Fibroblast of skin of left quadriceps (primary cell): ENCODE measurements at regions not wholly inside any gene's neighbourhood (a gene's known extent, or its start where the extent isn't known, plus 50 kb on each side); places are given as distances from the start of the nearest gene placed in this dataset.
A peak's percentile ranks its signal among the peaks of the same experiment; 100 is the strongest.

ENCODE experiments used
- DNase-seq, 2 experiments: peaks; one replicate each; pipeline ENCODE4 v3.0.0-alpha.2; 2013; ENCODE audit warnings: low read depth in 2 of 2

DNA sequence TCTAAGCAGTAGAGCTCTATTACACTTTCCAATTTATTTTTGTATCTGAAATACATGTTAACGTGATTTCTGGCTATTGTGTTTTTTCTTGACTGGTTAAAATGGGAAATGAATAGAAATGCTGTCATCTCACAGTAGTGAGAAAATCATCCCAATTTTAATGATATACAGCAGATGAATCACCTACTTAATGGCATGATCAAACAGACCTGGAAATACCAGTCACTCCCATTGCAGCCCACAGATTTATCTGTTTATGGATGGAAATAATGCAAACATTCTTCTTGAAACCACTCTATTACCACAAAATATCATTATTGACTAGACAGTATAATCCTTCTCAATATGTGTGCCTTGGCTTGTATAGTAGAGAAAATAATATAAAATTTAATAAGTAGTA, 497.8 kb upstream of the ADAMTS5 start:
- peak; percentile 30 to 32 for DNase-seq

DNA sequence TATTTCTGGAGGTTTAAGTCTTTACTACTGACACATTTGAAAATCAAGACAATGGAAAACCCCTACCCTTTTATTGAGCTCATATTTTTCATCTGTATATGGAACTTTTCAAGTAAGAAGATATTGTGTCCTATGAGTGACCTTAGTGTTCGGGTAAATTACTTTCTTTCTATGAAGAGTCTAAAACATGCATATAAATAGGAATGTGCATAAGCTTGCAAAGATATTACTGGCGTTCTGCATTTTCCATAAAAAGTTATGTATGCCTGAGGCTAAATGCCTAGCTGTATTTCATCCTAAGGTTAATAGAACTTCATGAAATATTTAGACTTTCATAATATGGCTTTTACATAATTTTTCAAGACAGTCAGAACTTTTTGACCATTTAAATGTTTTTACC, 495.8 kb upstream of the ADAMTS5 start:
- DNase-seq: no peak

DNA sequence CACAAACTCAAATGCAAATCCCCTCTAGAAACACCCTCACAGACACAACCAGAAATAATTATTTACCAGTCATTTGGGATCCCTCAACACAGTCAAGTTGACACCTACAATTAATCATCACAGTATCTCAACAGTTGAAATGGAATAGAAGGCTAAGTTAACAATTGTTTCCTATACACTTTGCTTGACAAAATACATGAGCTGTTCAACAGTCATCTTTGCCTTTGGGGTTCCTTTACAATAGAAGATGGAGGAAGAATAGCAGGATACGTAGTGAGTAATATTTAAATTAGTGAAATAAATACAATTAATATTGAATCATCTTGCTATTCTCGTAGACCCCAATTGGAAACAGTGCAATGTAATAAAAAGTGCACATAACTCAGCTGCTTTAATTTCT, 487.3 kb upstream of the ADAMTS5 start:
- DNase-seq: no peak

- no peak for DNase-seq
These were observed 484.2 kb upstream of the ADAMTS5 start for GRCh38 chr21:27451116-27451515.

- no peak for DNase-seq
These were observed 483.3 kb upstream of the ADAMTS5 start for GRCh38 chr21:27450216-27450615.

- DNase-seq: no peak
These were observed 482.1 kb upstream of the ADAMTS5 start for GRCh38 chr21:27448960-27449359.

DNA sequence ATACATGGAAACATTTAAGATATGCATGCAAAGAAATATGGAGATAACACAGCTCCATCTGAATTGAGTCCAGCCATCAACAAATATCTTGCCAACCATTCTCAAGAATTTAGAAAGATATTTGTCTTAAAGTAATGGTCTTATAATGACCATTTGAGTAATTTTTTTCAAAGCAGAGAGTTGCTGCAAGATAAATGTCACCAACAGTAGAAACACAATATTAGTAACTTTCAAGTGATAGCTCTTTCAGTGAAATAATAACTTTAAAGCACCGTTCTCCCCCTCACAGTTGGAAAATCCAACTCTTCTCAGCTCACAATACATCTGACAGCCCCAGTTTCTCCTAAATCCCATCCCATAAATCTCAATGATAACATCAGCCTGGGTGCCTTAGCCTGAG, 481.0 kb upstream of the ADAMTS5 start:
- DNase-seq: no peak

DNA sequence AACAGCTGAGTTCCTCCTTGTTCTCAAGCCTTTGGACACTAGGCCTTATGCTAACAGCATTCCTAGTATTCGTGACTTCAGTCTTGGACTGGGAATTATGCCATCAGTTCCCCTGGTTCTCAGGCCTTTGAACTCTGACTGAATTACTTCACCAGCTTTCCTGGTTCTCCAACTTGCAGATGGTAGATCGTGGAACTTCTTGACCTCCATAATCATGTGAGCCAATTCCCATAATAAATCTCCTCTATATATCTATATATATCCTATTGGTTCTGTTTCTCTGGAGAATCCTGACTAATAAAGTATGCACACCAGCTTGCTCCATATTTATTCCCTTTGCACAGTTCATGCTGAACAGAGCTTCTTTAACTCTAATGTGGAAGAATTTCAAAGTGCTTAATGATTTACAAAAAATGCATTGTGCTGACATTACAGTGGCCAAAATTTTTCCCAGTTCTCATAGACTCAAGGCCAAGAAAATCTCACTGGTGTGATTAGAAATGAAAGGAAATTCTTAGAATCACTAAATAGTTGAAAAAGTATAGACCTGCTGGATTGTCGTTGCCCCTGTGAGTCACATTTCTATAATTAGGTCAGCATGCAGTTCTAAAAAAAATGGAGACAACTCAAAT, 462.9 kb upstream of the ADAMTS5 start:
- peak; percentile 66 to 74 for DNase-seq

DNA sequence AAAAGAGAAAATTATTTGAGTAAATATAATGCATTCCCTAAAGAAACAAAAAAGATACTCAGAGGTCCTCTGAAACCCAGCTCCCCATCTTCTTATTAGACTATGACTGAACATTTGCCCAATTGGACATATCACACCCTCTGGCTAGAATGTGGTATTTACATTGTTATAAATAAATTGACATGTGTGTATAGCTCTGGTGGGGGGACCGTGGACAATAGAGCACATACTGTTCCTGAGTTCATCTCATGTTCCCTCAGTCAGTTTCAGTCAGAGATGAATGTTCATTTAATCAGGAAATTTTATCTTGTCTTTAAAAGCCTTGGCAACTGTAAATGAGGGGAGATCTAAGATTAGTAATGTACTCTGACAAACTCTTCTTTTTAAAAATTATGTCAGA, 459.3 kb upstream of the ADAMTS5 start:
- DNase-seq: no peak

- DNase-seq: peak in 1 of 2 experiments; percentile 41
These were observed 458.7 kb upstream of the ADAMTS5 start for GRCh38 chr21:27425574-27425973.

DNA sequence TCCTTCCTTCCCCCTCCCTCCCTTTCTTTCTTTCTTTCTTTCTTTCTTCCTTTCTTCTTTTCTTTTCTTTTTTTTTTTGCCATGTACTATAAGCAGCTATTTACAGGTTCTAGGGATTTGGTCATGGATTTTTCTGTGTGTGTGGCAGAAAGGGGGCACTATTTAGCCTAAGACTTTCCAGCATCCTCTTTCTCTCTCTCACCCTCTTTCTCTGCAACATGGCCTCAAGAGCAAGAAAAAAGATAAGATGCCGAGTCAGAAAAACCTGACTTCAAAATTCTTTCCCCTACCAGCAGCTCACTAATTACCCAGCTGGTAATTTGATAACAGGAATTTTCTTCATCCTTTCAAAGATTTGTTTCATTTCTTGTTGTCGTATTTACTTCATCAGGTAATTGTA, 458.3 kb upstream of the ADAMTS5 start:
- DNase-seq: no peak

DNA sequence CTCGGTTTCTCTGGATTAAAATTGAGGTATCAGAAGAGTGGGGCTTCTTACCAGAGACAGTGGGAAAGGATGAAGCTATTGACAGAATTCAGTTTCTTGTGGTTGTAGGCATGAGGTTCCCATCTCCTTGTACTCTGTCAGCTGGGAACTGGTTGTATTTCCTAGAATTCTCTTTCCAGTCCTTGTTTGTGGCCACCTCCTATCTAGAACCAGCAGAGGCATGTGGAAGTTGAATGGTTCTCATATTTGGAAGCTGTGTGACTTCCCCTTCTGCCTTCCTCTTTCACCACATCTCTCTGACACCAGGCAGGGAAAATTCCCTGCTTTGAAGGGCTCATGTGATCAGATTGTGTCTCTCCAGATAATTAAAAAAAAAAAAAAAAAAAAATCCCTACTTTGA, 457.7 kb upstream of the ADAMTS5 start:
- DNase-seq: no peak

DNA sequence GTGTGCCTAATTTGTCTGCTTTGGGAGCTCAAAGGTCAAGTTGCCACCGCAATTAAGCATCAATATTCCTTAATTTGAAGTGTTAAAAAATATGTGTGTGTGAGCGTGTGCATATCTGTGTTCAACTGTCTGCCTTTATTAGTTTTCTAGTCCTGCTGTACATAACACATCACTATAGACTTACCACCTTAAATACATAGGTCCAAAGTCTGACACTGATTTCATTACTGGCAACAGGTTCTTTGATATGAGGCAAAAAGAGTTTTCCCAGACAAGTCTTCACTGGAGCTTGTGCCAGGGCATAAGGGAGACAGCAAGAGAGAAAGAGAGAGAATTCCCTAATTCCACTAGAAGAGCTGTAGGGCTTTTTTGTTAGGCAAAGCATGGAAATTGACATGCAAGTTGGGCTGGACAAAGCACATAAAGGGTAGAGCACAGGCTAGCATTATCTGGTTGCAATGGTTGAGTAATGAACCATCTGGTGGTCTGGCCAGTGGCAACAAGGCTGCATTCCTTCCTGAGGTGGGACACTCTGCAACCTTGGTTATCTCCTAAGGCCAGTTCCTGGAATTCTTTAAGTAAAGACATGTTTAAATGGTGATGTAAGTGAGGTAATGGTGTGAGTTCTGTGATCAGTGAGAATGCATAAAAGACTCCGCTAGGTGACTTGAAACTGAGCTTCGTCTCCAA, 457.2 kb upstream of the ADAMTS5 start:
- DNase-seq: no peak

GRCh38 chr21:27423038-27423437, 456.1 kb upstream of the ADAMTS5 start:
- DNase-seq: no peak

DNA sequence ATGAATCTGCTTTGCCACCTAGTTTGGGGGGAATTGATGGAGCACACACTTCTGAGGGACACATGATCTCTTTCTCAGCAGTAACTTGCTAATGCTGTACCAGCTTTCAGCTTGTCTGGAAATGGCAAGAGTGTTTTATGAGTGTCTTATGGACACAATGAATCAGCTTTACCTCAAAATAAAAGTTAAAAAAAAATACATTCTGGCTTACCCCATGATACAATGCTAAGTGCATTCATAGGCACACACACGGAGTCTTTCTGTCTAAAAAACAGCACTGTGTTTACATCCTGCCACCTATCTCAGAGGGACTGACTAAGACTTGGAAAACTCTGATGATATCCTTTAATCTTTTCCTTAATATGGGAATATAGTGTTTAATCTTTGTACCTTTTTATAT, 455.5 kb upstream of the ADAMTS5 start:
- no peak for DNase-seq

DNA sequence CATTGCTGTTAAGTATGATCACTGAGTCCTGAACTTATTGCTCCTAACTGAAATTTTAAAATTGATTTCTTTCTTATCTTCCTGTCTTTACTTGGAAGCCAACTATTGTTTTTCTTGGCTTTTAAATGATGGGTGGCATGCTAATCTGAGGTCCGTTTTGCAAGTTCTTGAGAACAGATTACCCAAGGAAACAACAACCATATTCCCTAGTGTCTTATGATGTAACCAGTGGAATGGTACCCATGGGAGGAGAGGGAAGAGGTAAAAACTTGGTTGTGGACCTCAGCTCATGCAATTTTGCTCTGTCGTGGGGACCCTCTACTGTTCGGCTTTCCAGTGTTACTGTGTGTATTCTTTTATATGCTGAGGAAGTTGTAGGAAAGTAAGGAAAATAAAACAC, 454.8 kb upstream of the ADAMTS5 start:
- DNase-seq: no peak

GRCh38 chr21:27419153-27419552, 452.3 kb upstream of the ADAMTS5 start:
- no peak for DNase-seq

DNA sequence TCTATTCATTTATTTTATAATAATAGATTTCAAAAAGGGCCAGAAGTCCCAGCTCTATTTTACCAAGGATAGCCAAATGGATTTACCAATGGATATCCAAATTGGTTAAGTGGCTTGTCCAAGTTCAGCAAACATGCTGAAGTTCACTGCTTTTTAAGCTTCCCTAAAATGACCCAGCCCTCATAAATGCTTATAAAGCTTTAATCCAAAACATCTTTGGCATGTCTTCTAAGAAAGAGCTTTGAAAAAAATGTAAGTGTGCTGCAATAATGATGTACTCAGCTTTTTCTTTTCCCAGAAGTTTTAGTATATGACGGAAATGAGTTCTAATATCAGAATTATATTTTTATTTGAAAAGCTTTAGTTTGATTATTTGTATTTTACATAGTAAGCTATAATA, 451.5 kb upstream of the ADAMTS5 start:
- no peak for DNase-seq

DNA sequence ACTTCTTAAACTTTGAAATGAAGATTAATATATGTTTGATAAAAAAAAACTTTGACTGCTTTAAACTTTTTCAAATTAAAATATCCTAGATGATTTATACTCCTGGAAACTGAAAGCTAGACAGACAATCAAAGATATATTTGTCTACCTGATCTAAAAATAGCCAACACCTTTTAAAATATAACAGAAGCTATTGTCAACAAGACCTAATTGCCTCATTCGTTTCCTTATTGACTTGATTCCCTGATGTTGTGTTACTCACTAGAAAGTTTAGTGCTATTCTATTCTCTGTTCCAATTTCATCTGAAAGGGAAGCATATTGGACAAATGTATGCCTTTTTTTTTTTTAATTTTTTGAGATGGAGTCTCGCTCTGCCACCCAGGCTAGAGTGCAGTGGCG, 445.6 kb upstream of the ADAMTS5 start:
- no peak for DNase-seq

GRCh38 chr21:27408826-27409225, 441.9 kb upstream of the ADAMTS5 start:
- no peak for DNase-seq

- no peak for DNase-seq
These were observed 440.4 kb upstream of the ADAMTS5 start for GRCh38 chr21:27407271-27407670.

DNA sequence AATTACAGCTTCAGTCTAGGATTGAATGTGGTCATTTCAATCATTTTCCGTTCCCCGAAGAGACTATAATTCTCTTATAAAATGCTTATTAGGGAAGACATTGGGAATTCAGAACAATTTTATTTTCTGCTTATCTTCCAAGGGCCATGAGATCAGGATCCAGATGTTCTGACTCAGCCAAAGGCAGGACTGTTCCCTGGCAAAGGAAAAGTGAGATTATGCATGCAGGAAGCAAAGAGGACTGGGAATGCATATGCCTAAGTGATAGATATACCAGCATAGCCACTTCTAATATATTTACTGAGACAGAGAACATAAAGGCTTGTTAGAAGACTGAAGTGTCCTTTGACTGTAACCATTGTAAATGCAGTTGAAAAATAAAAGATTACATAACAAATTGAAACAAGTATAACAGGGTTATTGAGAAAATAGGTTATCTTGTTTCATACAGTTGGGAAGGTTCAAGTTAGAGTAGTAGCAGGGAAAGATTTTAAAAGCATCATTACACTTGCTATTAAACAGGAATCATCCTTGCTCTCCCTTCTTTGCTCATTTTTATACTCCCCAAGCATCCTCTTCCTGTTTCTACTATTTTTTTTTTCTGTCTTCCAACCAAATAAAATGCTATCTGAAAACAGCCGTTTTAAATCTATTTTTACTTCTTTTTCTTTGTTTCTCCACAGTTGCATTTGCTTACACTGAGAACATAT, 439.6 kb upstream of the ADAMTS5 start:
- DNase-seq: peak; percentile 37 to 55

GRCh38 chr21:27403011-27403410, 436.1 kb upstream of the ADAMTS5 start:
- DNase-seq: no peak
